Adipocyte (in vitro differentiated cells): ENCODE measurements at regions not wholly inside any gene's neighbourhood (a gene's known extent, or its start where the extent isn't known, plus 50 kb on each side); places are given as distances from the start of the nearest gene placed in this dataset.
"Not testable (repeated sequence)": the region's sequence is repeated elsewhere in the genome, so short reads cannot be mapped to it uniquely, and the experiment has no call there.

ENCODE experiments used
- DNase-seq: peaks from one replicate; pipeline ENCODE4 v3.0.0-alpha.2; 2015; ENCODE audit warnings: low read depth
- H3K27me3 ChIP-seq: replicated peaks from 2 replicates; pipeline ENCODE4 v1.7.0; 2013; ENCODE audit warnings: mild to moderate bottlenecking, low read length, moderate library complexity; ENCODE audit not compliant: control insufficient read depth, insufficient read depth
- H3K36me3 ChIP-seq: 2 replicates; pipeline ENCODE4 v1.7.0; 2013; ENCODE audit warnings: low read length, mild to moderate bottlenecking, moderate library complexity; ENCODE audit not compliant: control insufficient read depth, insufficient read depth, severe bottlenecking
- H3K4me1 ChIP-seq: 2 replicates; pipeline ENCODE4 v1.7.0; 2013; ENCODE audit warnings: mild to moderate bottlenecking, low read length, moderate library complexity; ENCODE audit not compliant: control insufficient read depth, insufficient read depth
- H3K4me3 ChIP-seq: 2 replicates; pipeline ENCODE4 v1.7.0; 2013; ENCODE audit warnings: mild to moderate bottlenecking, low read length, moderate library complexity
- H3K9ac ChIP-seq: 2 replicates; pipeline ENCODE4 v1.7.0; 2013; ENCODE audit warnings: mild to moderate bottlenecking, low read length, moderate library complexity
- H3K9me3 ChIP-seq: 2 replicates; pipeline ENCODE4 v1.7.0; 2013; ENCODE audit warnings: mild to moderate bottlenecking, low read length, moderate library complexity; ENCODE audit not compliant: control insufficient read depth

DNA sequence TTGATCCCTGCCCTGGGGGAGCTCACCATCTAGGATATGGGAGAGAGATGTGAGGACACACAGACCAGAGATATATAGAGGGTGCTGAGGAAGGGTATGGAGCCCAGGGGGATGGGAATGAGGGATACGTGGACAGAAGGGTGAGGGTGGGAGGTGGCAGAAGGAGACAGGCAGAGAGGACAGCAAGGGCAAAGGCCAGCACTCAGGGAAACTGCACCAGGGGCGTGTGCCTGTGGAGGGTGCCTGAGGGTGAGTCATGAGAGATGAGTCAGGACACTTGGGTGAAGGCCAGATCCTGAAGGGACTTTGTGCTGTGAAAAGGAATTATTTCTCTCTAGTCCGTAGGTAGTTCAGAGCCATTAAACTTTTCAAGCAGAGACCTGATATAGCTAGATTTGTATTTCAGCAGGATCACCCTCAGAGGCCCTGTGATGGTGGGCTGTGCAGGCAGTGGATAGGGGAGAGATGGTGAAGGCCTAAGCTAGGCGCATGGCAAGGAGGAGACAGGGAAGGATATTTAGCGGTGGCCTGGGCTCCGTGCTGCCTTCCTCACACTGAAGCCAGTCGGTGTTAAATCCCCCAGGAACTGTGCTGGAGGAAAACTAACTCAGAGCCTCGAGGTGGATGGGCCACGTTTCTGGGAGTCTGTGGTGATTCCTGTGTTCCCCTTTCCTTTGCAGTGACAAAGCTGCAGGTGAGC lies 3075.0 kb downstream of the RPIA start:
- not testable (repeated sequence) for H3K9ac ChIP-seq, H3K36me3 ChIP-seq, H3K4me3 ChIP-seq, H3K27me3 ChIP-seq, H3K4me1 ChIP-seq, H3K9me3 ChIP-seq
- DNase-seq, result peak; percentile 12

DNA sequence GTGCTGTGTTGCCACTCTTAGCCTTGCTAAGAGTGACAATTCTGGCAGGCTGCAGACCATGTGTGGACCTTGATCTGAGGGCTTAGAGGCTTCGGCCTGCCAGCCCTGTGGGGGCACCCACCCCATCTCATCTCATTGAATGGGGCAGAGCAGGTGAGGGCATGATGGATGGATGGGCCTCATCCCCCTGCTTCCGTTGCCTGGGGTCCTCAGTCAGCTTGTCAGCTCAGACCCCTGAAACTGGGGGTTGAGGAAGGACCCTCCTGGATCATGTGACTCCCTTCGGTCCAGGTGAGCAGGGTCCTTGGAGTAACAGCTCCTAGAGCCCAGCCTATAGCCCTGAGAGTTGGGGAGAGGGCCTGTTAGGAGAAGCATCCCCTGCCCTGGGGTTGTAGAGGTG lies 3076.8 kb downstream of the RPIA start:
- not testable (repeated sequence) for H3K9ac ChIP-seq, DNase-seq, H3K36me3 ChIP-seq, H3K9me3 ChIP-seq, H3K27me3 ChIP-seq, H3K4me1 ChIP-seq, H3K4me3 ChIP-seq

GRCh38 chr2:91768997-91769396 lies 3077.5 kb downstream of the RPIA start:
- not testable (repeated sequence) for H3K27me3 ChIP-seq, H3K4me3 ChIP-seq, H3K9me3 ChIP-seq, H3K4me1 ChIP-seq, H3K9ac ChIP-seq, DNase-seq, H3K36me3 ChIP-seq

DNA sequence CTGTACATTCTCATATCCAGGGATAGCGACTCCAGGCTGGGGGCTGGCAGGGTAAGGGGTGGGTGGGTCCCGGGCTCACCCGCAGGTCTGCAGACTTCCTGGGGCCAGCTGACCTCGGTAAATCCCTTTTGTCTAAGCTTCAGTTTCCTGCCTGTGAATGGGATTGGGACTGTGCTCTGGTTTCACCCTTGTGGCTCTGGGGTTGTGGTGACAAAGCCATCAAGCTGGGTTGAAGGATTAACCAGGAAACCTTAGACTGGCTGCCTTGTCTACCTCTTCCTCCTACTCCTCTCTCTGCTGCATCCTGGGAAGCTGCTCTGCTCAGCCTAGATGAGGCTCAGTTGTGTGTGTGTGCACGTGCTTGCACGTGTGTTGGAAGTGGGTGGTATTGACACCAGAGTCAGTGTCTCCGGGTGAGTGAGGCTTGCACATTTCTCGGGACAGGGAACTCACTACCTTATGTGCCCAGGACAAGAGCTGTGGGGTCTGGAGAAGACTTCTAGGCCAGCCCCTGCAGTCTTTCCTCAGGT lies 3078.6 kb downstream of the RPIA start:
- H3K27me3 ChIP-seq, DNase-seq, H3K36me3 ChIP-seq, H3K4me1 ChIP-seq, H3K9ac ChIP-seq, H3K4me3 ChIP-seq, H3K9me3 ChIP-seq: not testable (repeated sequence)

DNA sequence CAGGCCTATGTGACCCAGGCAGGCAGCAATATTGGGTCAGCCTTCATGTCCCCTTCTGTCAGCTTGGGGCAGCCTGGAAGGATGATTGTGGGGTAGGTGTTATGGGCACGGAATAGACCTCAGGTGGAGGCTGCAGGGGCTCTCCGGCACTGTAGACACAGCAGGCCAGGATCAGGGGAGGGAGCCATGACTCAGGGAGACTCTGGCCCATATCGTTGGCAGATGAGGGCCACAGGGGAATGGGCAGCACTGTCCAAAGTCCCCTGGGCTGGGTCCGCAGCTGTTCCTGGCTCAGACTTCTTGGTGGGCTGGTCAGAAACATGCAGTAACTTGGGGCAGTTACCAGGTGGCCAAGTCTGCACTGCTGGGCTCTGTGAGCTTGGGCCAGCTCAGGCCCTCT lies 3080.1 kb downstream of the RPIA start:
- H3K9ac ChIP-seq, H3K27me3 ChIP-seq, H3K4me3 ChIP-seq, H3K36me3 ChIP-seq, H3K4me1 ChIP-seq, H3K9me3 ChIP-seq, DNase-seq: not testable (repeated sequence)

DNA sequence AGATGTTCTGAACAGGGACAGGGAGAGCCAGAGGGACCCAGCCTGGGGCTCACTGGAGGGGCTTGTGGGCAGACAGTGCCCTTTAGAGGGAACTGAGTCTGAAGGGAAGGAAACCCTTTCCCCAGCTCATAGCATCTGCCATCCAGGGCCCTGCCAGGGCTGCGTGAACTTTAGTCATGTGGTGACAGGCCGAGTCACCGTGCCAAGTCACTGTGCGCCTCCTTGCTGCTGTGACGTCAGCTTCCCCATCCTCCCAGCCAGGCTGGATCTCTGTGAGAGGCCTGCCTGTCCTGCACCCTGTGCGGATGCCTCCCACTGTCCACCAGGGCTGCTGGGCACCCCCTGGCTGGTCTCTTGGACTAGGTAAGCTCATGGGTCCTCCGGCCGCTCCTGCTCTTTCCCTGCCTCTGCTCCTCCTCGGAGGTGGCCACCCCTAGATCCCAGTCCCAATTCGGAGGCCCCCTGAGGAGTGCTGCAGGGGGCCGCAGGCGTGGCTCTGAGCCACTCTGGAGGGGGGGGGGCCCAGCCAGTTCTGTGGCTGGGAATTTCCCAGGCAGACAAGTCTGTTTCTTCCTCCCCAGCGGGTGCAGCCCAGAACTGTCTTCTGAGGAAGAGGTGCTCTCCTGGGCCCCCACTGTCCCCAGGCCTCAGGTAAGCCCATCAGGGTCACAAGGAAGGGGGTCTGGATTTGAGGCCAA lies 3080.9 kb downstream of the RPIA start:
- not testable (repeated sequence) for H3K9me3 ChIP-seq, DNase-seq, H3K36me3 ChIP-seq, H3K27me3 ChIP-seq, H3K4me3 ChIP-seq, H3K4me1 ChIP-seq, H3K9ac ChIP-seq

DNA sequence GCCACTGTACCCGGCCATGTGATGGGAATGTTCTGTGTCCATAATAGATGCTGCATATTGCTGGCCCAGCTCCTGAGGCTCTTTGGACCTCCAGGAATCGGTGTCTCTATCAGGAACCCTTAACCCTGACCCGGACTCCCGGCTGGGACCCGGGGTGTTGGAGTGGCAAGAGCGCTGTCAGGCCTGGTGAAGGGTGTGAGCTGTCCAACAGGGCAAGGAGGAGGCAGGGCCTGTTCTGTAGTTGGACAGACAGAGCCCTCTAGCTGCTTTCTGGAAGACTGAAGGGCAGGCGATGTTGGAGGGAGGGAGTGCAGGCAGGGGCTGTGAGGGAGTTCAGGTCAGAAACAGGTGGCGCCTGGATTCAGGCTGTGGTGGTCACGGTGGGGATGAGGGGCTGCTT lies 3082.3 kb downstream of the RPIA start:
- H3K4me3 ChIP-seq, H3K27me3 ChIP-seq, H3K36me3 ChIP-seq, H3K4me1 ChIP-seq, H3K9me3 ChIP-seq, H3K9ac ChIP-seq, DNase-seq: not testable (repeated sequence)

- not testable (repeated sequence) for H3K4me3 ChIP-seq, H3K36me3 ChIP-seq
These were observed 3083.7 kb downstream of the RPIA start for GRCh38 chr2:91775193-91775592.

DNA sequence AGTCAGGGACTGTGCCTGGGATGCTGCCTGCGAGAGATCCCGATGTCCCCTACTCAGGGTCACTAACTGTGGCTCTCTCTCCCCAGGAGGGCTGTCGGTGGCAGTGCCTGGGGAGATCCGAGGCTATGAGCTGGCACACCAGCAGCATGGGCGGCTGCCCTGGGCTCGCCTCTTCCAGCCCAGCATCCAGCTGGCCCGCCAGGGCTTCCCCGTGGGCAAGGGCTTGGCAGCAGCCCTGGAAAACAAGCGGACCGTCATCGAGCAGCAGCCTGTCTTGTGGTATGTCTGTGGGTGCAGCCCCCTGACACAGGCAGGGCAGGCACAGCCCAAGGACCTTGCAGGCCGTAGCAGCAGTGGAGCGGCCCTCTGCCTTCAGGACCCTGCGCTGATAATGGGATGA lies 3088.9 kb downstream of the RPIA start:
- not testable (repeated sequence) for DNase-seq, H3K9ac ChIP-seq, H3K4me1 ChIP-seq, H3K9me3 ChIP-seq, H3K36me3 ChIP-seq, H3K27me3 ChIP-seq, H3K4me3 ChIP-seq

More at GRCh38 chr2:91775193-91775592, 3083.7 kb downstream of the RPIA start:
- not testable (repeated sequence) for H3K9ac ChIP-seq, DNase-seq, H3K27me3 ChIP-seq, H3K9me3 ChIP-seq, H3K4me1 ChIP-seq

GRCh38 chr2:91809391-91809790 lies 3061.8 kb upstream of the TEKT4 start:
- DNase-seq, H3K4me1 ChIP-seq, H3K4me3 ChIP-seq, H3K9me3 ChIP-seq, H3K9ac ChIP-seq, H3K27me3 ChIP-seq, H3K36me3 ChIP-seq: not testable (repeated sequence)

DNA sequence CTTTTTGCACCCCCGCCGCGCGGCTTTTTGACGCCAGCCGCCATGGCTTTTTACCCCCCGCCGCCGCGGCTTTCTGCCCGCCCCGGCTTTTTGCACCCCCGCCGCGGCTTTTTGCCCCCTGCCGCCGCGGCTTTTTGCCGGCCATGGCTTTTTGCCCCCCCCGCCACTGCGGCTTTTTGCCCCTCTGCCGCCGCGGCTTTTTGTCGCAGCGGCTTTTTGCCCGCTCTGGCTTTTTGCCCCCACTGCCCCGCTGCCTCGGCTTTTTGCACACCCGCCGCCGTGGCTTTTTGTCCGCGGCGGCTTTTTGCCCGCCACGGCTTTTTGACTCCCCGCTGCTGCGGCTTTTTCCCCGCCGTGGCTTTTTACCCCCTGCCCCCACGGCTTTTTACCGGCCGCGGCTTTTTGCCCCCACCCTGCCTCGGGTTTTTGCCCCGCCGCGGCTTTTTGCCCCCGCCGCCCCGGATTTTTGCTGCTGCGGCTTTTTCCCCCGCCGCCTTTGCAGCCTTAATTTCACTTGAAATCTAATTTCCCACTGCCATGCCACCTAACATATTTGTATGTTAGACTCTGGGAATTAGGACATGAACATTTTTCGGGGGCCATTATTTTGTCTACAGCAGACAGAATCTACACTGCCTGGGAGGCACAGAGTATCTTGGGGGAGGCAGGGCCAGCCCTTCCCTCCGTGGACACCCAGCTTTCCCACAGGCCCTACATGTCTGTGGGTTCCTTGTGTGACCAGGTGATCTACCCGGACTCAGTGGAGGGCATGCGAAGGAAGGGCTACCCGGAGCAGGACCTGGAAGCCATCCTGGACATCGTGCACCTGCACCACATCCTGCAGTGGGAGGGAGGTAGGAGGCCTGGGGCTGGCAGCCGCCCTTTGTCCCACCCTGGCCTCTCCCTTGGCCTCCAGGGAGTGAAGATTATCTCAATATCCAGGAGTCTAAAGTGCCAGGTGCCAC lies 3031.0 kb upstream of the TEKT4 start:
- Histone ChIP-seq H3K27me3 (peaks cover 4% of the 10 kb centered on the region), H3K4me3 (peak overlapping the region; percentile 33), H3K36me3 (no peaks in the 10 kb centered on the region), H3K9ac (no peak overlapping the region), H3K4me1 (no peaks in the 10 kb centered on the region), H3K9me3 (no peaks in the 10 kb centered on the region)
- no peak for DNase-seq
